ENCODE measurements at regions not wholly inside any gene's neighbourhood (a gene's known extent, or its start where the extent isn't known, plus 50 kb on each side); places are given as distances from the start of the nearest gene placed in this dataset.

- TF ChIP-seq EZH2 (IDR thresholded peaks at IDR 0.05; ENCODE audit: insufficient read depth, poor library complexity, severe bottlenecking) = no peak
- TF ChIP-seq EZH2phosphoT487 (IDR thresholded peaks at IDR 0.05; ENCODE audit: insufficient read depth, low read depth) = no peak
Observed at GRCh38 chr4:27472364-27472763, 611.7 kb downstream of the STIM2 start.
